Astrocyte of the cerebellum (primary cell): ENCODE measurements at regions not wholly inside any gene's neighbourhood (a gene's known extent, or its start where the extent isn't known, plus 50 kb on each side); places are given as distances from the start of the nearest gene placed in this dataset.

ENCODE experiments used
- DNase-seq: peaks from one replicate; pipeline ENCODE4 v3.0.0-alpha.2; 2011; ENCODE audit warnings: low read depth
- H3K4me3 ChIP-seq: 2 replicates; pipeline ENCODE4 v1.5.1; 2011; ENCODE audit warnings: mild to moderate bottlenecking, low read depth, low read length, moderate library complexity
- in situ Hi-C: cut with HindIII; loops from 2 replicates; pipeline ENCODE4 v1.10.0; 2017; ENCODE audit warnings: low sequenced_read_pairs
- TF ChIP-seq, protein P1 (sequence below): IDR thresholded peaks from 2 replicates; pipeline ENCODE4 v1.5.1; 2012; ENCODE audit warnings: low read length, low read depth, moderate library complexity, mild to moderate bottlenecking; ENCODE audit errors: missing control alignments

DNA sequence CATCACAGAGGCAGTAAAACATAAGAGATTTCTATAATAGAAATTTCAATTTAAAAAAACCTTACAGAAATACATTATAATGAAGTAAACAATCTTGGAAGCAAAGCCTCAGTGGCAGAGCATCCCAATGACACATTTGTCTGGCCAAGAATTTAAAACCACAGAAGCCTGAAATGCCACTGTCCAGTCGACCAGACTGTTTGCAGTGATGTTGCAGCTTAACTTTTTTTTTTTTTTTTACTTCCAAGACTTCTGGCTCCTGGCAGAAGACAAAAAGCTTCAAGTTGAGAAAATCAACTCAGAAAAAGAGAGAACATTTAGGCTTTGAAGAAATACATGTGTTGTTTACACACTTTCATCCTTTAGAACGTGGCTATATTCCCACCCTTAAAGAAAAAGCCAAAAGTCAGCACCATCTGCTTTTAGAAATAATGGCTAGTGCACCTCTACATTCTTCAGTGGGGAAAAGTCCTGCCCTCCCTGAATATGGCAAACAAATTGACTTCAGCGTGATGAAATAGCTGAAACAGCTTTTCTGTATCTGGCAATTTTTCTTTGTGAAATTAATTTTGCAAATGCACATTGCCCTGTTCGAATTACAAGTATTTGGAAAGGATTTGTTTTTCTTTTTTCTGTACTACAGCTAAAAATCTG, 205.5 kb upstream of the MON1B start:
- TF ChIP-seq, protein P1, sequence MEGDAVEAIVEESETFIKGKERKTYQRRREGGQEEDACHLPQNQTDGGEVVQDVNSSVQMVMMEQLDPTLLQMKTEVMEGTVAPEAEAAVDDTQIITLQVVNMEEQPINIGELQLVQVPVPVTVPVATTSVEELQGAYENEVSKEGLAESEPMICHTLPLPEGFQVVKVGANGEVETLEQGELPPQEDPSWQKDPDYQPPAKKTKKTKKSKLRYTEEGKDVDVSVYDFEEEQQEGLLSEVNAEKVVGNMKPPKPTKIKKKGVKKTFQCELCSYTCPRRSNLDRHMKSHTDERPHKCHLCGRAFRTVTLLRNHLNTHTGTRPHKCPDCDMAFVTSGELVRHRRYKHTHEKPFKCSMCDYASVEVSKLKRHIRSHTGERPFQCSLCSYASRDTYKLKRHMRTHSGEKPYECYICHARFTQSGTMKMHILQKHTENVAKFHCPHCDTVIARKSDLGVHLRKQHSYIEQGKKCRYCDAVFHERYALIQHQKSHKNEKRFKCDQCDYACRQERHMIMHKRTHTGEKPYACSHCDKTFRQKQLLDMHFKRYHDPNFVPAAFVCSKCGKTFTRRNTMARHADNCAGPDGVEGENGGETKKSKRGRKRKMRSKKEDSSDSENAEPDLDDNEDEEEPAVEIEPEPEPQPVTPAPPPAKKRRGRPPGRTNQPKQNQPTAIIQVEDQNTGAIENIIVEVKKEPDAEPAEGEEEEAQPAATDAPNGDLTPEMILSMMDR: no peak
- H3K4me3 ChIP-seq: no peak overlapping the region
- in situ Hi-C loops: no loop called here
- DNase-seq: no peak

DNA sequence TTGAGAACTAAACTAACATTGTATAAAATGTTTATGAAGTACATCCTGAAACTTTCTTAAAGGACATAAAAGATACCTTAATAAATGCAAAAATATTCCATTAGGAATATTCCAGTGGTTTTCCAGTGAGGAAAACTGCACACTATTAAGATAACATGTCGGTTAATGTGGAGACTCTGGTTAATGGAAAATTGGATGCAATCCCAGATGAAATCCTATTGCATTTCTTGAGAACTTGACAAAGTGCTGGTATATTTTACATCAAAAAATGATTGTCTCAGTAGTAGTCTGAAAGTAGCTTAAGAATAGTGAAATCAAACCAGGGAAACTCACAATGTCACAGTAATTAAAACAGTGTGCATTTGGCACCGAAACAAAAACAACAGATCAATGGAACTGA, 202.5 kb upstream of the MON1B start:
- TF ChIP-seq, protein P1: no peak
- DNase-seq: no peak
- in situ Hi-C loops: no loop called here
- H3K4me3 ChIP-seq: no peak overlapping the region

DNA sequence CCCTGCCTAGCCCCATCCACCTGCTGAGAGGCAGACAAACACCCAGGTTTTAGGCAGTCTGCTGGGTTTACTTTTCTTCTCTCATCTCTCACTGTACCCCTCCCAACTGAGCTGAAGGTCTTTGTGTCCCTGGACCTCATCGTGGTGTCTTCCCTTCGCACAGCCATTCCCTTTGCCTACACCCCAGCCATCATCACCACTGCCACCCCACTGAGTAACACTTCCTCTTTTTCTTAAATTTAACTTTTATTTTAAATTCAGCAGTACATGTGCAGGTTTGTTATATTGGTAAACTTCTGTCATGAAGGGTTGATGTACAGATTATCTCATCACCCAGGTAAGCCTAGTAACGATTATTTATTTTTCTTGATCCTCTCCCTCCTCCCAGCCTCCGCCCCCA, 188.3 kb upstream of the MON1B start:
- in situ Hi-C loops: no loop called here
- H3K4me3 ChIP-seq: no peak overlapping the region
- TF ChIP-seq, protein P1: no peak
- DNase-seq: no peak

DNA sequence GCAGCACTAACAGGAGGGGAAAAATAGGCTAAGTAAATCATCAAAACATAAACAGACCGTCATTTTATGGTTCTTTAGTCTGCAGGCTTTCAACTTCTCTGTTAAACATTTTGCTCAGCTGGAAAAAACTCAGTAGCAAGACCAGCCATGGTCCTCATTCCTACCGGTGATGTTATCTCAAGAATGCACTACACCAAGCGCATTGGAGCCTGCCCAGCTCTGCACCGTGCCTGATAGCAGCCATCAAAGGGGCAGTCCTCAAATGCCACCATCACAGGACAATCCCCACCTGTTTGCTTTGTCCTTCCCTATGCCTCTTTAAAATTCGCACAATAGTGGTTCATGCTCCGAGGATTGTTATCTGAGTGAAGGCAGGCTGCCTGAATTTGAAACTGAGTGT, 181.5 kb upstream of the MON1B start:
- TF ChIP-seq, protein P1: no peak
- DNase-seq: no peak
- in situ Hi-C loops: no loop called here
- H3K4me3 ChIP-seq: no peak overlapping the region

DNA sequence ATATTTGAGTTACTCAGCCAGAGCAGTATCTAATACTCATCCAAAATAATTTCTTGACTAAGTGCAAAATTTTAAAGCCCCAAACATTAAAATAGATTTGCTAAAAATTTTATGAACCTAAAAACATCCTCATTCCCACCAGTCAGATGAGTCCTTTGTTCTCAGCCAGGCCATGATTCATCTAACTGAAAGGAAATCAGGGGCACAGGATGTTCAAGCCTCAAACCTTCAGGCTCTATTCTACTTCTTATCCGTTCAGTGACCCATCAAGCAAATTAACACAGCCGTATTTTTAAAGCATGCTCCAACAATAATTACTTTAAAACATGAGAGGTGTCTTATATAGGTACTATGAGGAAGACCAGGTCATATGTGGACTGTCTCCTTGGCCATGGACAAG, 176.5 kb upstream of the MON1B start:
- TF ChIP-seq, protein P1: no peak
- in situ Hi-C loops: no loop called here
- no peak for DNase-seq
- no peak overlapping the region for H3K4me3 ChIP-seq

DNA sequence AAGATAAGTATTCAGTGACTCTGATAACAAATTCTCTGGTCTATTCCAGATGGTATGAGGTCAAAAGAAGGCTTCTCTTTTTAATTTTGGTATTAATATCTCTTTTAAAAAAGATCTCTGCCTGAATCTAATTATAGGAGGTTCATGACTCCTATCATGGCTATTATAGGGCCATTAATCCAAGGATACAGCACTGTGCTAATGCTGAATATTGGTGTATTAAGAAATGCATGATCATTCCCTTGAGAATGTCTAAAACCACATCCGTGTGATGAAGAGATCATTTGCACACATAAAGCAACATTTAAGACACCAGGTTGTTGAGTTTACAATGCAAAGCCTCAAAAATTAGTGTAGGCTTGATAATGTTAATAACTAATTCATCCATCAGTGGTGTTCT, 160.4 kb upstream of the MON1B start:
- DNase-seq: no peak
- in situ Hi-C loops: no loop called here
- TF ChIP-seq, protein P1: no peak
- no peak overlapping the region for H3K4me3 ChIP-seq
